ENCODE measurements at regions not wholly inside any gene's neighbourhood (a gene's known extent, or its start where the extent isn't known, plus 50 kb on each side); places are given as distances from the start of the nearest gene placed in this dataset.

- Histone ChIP-seq H3K18ac (ENCODE audit: insufficient read length, low read depth, low read length) (no peak overlapping the region), H3K23me2 (ENCODE audit: insufficient read length, low read depth, low read length, poor library complexity, severe bottlenecking) (no peaks in the 10 kb centered on the region), H2BK15ac (ENCODE audit: low read depth, low read length) (no peak overlapping the region), H3K4me2 (ENCODE audit: insufficient read depth, insufficient read length, low read length) (no peak overlapping the region), H3K14ac (ENCODE audit: insufficient read depth, low read length) (no peak overlapping the region), H2AFZ (ENCODE audit: low read length) (no peak overlapping the region), H3K79me2 (ENCODE audit: insufficient read depth, low read length) (no peaks in the 10 kb centered on the region), H2BK120ac (ENCODE audit: low read depth, low read length, poor library complexity, severe bottlenecking) (no peak overlapping the region), H3K4me1 (ENCODE audit: insufficient read depth, low read length) (peaks cover 2% of the 10 kb centered on the region; the same call in 1 of the 2 replicates), H4K5ac (ENCODE audit: insufficient read length, low read depth, low read length) (no peak overlapping the region), H3K79me1 (ENCODE audit: insufficient read depth, low read depth, low read length, poor library complexity, severe bottlenecking) (no peaks in the 10 kb centered on the region), H2AK5ac (ENCODE audit: insufficient read length, low read length) (no peak overlapping the region), H3K56ac (ENCODE audit: insufficient read length, low read depth, low read length) (no peak overlapping the region), H3K27ac (ENCODE audit: insufficient read length, low read depth, low read length) (no peak overlapping the region), H3K23ac (ENCODE audit: insufficient read length, low read depth, low read length) (no peak overlapping the region), H2BK5ac (ENCODE audit: insufficient read length, low read length) (no peak overlapping the region), H2BK20ac (ENCODE audit: low read depth, low read length, poor library complexity, severe bottlenecking) (no peak overlapping the region), H4K8ac (replicated peaks; ENCODE audit: insufficient read length, low read depth, low read length) (no peak overlapping the region), H4K20me1 (ENCODE audit: control insufficient read depth, insufficient read depth, insufficient read length) (no peaks in the 10 kb centered on the region), H3K4ac (ENCODE audit: low read depth, low read length) (no peak overlapping the region), H2BK12ac (ENCODE audit: insufficient read length, low read depth, low read length) (no peak overlapping the region), H3K27me3 (ENCODE audit: insufficient read depth, low read length) (no peaks in the 10 kb centered on the region), H4K91ac (ENCODE audit: insufficient read length, low read depth, low read length) (no peak overlapping the region), H3K9me3 (ENCODE audit: control insufficient read depth, low read depth, low read length) (no peaks in the 10 kb centered on the region), H3T11ph (ENCODE audit: low read length) (no peak overlapping the region), H3K9ac (ENCODE audit: extremely low read depth, insufficient read length, low read length) (no peak overlapping the region)
- Mint-ChIP-seq H3K27me3 (ENCODE audit: low read depth) (peaks cover 4% of the 10 kb centered on the region), H3K9me3 (peaks cover 14 to 17% of the 10 kb centered on the region in 2 experiments), H3K36me3 (ENCODE audit: insufficient read depth in 1 of 3, low read depth in 3 of 3) (peaks cover 5 to 22% (median 11%) of the 10 kb centered on the region in 3 experiments; a peak in 6 of 7 replicates), H3K27ac (no peak overlapping the region), H3K4me3 (no peak overlapping the region), H3K4me1 (peaks cover 0 to 14% of the 10 kb centered on the region in 2 experiments)
- no peak for TF ChIP-seq CTCF (conservative IDR thresholded peaks at IDR 0.05)
- DNase-seq, result no peak
- no CpG with 5 or more reads among the region's 9 CpGs for WGBS (ENCODE audit: extremely low coverage, insufficient read length, low lambda C conversion rate)
These were observed 188.8 kb downstream of the SNX19 start for GRCh38 chr11:130727157-130728119.

All from H9 (cell line).